ENCODE measurements at regions not wholly inside any gene's neighbourhood (a gene's known extent, or its start where the extent isn't known, plus 50 kb on each side); places are given as distances from the start of the nearest gene placed in this dataset.

- H3K4me2 ChIP-seq (ENCODE audit: low read length), result no peak overlapping the region
- H3K27me3 ChIP-seq (ENCODE audit: insufficient read depth, low read length), result no peaks in the 10 kb centered on the region
- no TSS peak for BruUV-seq (replicated peaks)
- no peak overlapping the region for H2AFZ ChIP-seq (ENCODE audit: low read depth, low read length, poor library complexity, severe bottlenecking)
- intact Hi-C loops (cut with micrococcal nuclease), result no loop called here
- no peaks in the 10 kb centered on the region for H3K9me3 ChIP-seq (ENCODE audit: control insufficient read depth in 1 of 2, insufficient read depth in 1 of 2, low read depth in 1 of 2, low read length in 2 of 2)
- TF ChIP-seq SRF (IDR thresholded peaks at IDR 0.05; ENCODE audit: low read depth) (no peak), TCF7L2 (IDR thresholded peaks at IDR 0.05; ENCODE audit: borderline replicate concordance, extremely low read depth, insufficient read depth, insufficient read length) (peak; percentile 14)
- ChIA-PET CTCF (no interaction called here), POLR2A (no interaction called here), RAD21 (ENCODE audit: low non-redundant PET in 1 of 2, low total read pairs in 2 of 2, uncharacterized antibody in 2 of 2, unreplicated experiment in 2 of 2) (no interaction called here)
- H3K79me2 ChIP-seq (ENCODE audit: insufficient read depth, low read length), result no peaks in the 10 kb centered on the region
- H4K20me1 ChIP-seq (ENCODE audit: insufficient read depth), result no peaks in the 10 kb centered on the region
- no peak overlapping the region for H3K9ac ChIP-seq (ENCODE audit: low read length)
- peaks cover 0 to 10% of the 10 kb centered on the region in 2 experiments; a peak in 1 of 4 replicates for H3K4me1 ChIP-seq (ENCODE audit: control insufficient read depth in 1 of 2, insufficient read depth in 2 of 2, low read length in 2 of 2)
- H3K4me3 ChIP-seq (replicated peaks in 1 of 2; ENCODE audit: low read depth in 1 of 2, low read length in 2 of 2), result no peak overlapping the region
- no peak overlapping the region for H3K27ac ChIP-seq (ENCODE audit: low read depth, low read length)
- H3K9me2 ChIP-seq (ENCODE audit: insufficient read depth), result no peaks in the 10 kb centered on the region
- ATAC-seq (no peak), DNase-seq (ENCODE audit: low read depth, low spot score) (no peak)
- H3K36me3 ChIP-seq (ENCODE audit: control insufficient read depth in 1 of 2, insufficient read depth in 2 of 2, low read length in 2 of 2), result no peaks in the 10 kb centered on the region
Observed at GRCh38 chr12:116639765-116640164, 80.6 kb downstream of the MAP1LC3B2 start.

GRCh38 chr12:116638376-116638775 lies 79.2 kb downstream of the MAP1LC3B2 start:
- Histone ChIP-seq H4K20me1 (ENCODE audit: insufficient read depth) (no peaks in the 10 kb centered on the region), H3K27ac (ENCODE audit: low read depth, low read length) (no peak overlapping the region), H3K4me2 (ENCODE audit: low read length) (no peak overlapping the region), H3K9ac (ENCODE audit: low read length) (no peak overlapping the region), H3K4me3 (replicated peaks in 1 of 2; ENCODE audit: low read depth in 1 of 2, low read length in 2 of 2) (no peak overlapping the region), H3K36me3 (ENCODE audit: control insufficient read depth in 1 of 2, insufficient read depth in 2 of 2, low read length in 2 of 2) (no peaks in the 10 kb centered on the region), H3K9me3 (ENCODE audit: control insufficient read depth in 1 of 2, insufficient read depth in 1 of 2, low read depth in 1 of 2, low read length in 2 of 2) (no peaks in the 10 kb centered on the region), H3K27me3 (ENCODE audit: insufficient read depth, low read length) (no peaks in the 10 kb centered on the region), H3K9me2 (ENCODE audit: insufficient read depth) (no peaks in the 10 kb centered on the region), H3K79me2 (ENCODE audit: insufficient read depth, low read length) (no peaks in the 10 kb centered on the region), H3K4me1 (ENCODE audit: control insufficient read depth in 1 of 2, insufficient read depth in 2 of 2, low read length in 2 of 2) (peaks cover 0 to 10% of the 10 kb centered on the region in 2 experiments; a peak in 1 of 4 replicates), H2AFZ (ENCODE audit: low read depth, low read length, poor library complexity, severe bottlenecking) (no peak overlapping the region)
- ChIA-PET RAD21 (ENCODE audit: low non-redundant PET in 1 of 2, low total read pairs in 2 of 2, uncharacterized antibody in 2 of 2, unreplicated experiment in 2 of 2) (no interaction called here), POLR2A (no interaction called here), CTCF (no interaction called here)
- intact Hi-C loops (cut with micrococcal nuclease), result no loop called here
- BruUV-seq (replicated peaks), result no TSS peak
- DNase-seq (ENCODE audit: low read depth, low spot score) (no peak), ATAC-seq (no peak)
- no peak for TF ChIP-seq POLR2A (IDR thresholded peaks at IDR 0.05; ENCODE audit: borderline replicate concordance, extremely low read depth, insufficient read depth, insufficient read length)
- no peak for TF ChIP-seq SRF (IDR thresholded peaks at IDR 0.05; ENCODE audit: low read depth)
- no peak for TF ChIP-seq REST (IDR thresholded peaks at IDR 0.05; ENCODE audit: low read depth)
- TF ChIP-seq SP1 (IDR thresholded peaks at IDR 0.05; ENCODE audit: low read depth), result no peak
- TF ChIP-seq SIN3A (IDR thresholded peaks at IDR 0.05; ENCODE audit: low read depth), result no peak
- TF ChIP-seq CTCF (IDR thresholded peaks at IDR 0.05 in 2 of 3, conservative IDR thresholded peaks at IDR 0.05 in 1 of 3; ENCODE audit: borderline replicate concordance in 1 of 3, insufficient read depth in 1 of 3, low read depth in 2 of 3, low read length in 2 of 3), result no peak
- no peak for TF ChIP-seq ZBTB33 (IDR thresholded peaks at IDR 0.05; ENCODE audit: extremely low read depth, insufficient replicate concordance, low read length)
- no peak for TF ChIP-seq YY1 (IDR thresholded peaks at IDR 0.05; ENCODE audit: extremely low read depth, insufficient replicate concordance, low read depth, low read length)
- no peak for TF ChIP-seq ZFX (IDR thresholded peaks at IDR 0.05)
- no peak for TF ChIP-seq RAD21 (IDR thresholded peaks at IDR 0.05; ENCODE audit: low read depth)
- TF ChIP-seq EGR1 (IDR thresholded peaks at IDR 0.05; ENCODE audit: low read depth), result no peak
- no peak for TF ChIP-seq EZH2 (IDR thresholded peaks at IDR 0.05)
